H1 (cell line): ENCODE measurements at regions not wholly inside any gene's neighbourhood (a gene's known extent, or its start where the extent isn't known, plus 50 kb on each side); places are given as distances from the start of the nearest gene placed in this dataset.

Experiments used
- CTCF ChIA-PET: fragments of 300-600 bp; sonication (Branson Sonifier 250); formaldehyde crosslinking; loops from one replicate; lab custom pipeline; 2021; ENCODE audit not compliant: partially characterized antibody; lab: Charles Lee
- POLR2A ChIA-PET: fragments of 300-600 bp; sonication (Branson Sonifier 250); formaldehyde crosslinking; loops from one replicate; lab custom pipeline; 2021; ENCODE audit warnings: inconsistent platforms; ENCODE audit not compliant: partially characterized antibody; lab: Charles Lee
- DNase-seq, 2 experiments: peaks; one replicate each; pipeline versions ENCODE4 v3.0.0 to v3.0.0-alpha.2; 2010 to 2022; ENCODE audit warnings: low spot score in 2 of 2, low read depth in 1 of 2, mixed read lengths in 1 of 2
- FAIRE-seq: peaks from 2 replicates; lab custom pipeline; 2011; peaks lifted over from hg19 to GRCh38; lab: Jason Lieb, UNC
- H2AFZ ChIP-seq: 2 replicates; pipeline ENCODE4 v1.8.1; 2012; ENCODE audit warnings: low read length, inconsistent platforms
- H2AK5ac ChIP-seq: 2 replicates; pipeline ENCODE4 v1.6.1; 2013; ENCODE audit warnings: low read depth, low read length
- H2BK120ac ChIP-seq: replicated peaks from 2 replicates; pipeline ENCODE3; 2013; ENCODE audit warnings: low read depth, low read length, inconsistent platforms
- H2BK12ac ChIP-seq: 2 replicates; pipeline ENCODE4 v1.6.1; 2013; ENCODE audit warnings: low read depth, low read length
- H2BK15ac ChIP-seq: 2 replicates; pipeline ENCODE4 v1.6.1; 2013; ENCODE audit warnings: low read length
- H2BK20ac ChIP-seq: 2 replicates; pipeline ENCODE4 v1.6.1; 2013; ENCODE audit warnings: low read length
- H2BK5ac ChIP-seq: 2 replicates; pipeline ENCODE4 v1.6.1; 2013; ENCODE audit warnings: low read depth, low read length
- H3K14ac ChIP-seq: 2 replicates; pipeline ENCODE4 v1.6.1; 2013; ENCODE audit warnings: inconsistent platforms; ENCODE audit not compliant: insufficient read length
- H3K18ac ChIP-seq: 2 replicates; pipeline ENCODE4 v1.6.1; 2013; ENCODE audit warnings: low read length; ENCODE audit errors: extremely low read depth
- H3K23ac ChIP-seq: 2 replicates; pipeline ENCODE4 v1.6.1; 2013; ENCODE audit warnings: inconsistent platforms; ENCODE audit not compliant: insufficient read length
- H3K23me2 ChIP-seq: 2 replicates; pipeline ENCODE4 v1.6.1; 2013; ENCODE audit warnings: low read depth, low read length
- H3K27ac ChIP-seq: 2 replicates; pipeline ENCODE4 v1.6.1; 2011; ENCODE audit warnings: low read depth, low read length, inconsistent platforms
- H3K27me3 ChIP-seq, 4 experiments: replicated peaks in 1 of 4; 1 replicate in 1 of 4; 2 replicates in 3 of 4; pipeline versions ENCODE4 v1.6.1 to v1.8.1; 2011 to 2013; ENCODE audit warnings: low read length in 3 of 4, mild to moderate bottlenecking in 3 of 4, inconsistent platforms in 2 of 4, mixed read lengths in 2 of 4, moderate library complexity in 1 of 4; ENCODE audit not compliant: control insufficient read depth in 3 of 4, insufficient read depth in 3 of 4; ENCODE audit errors: extremely low read depth in 1 of 4
- H3K36me3 ChIP-seq, 4 experiments: 2 replicates each; pipeline versions ENCODE4 v1.6.1 to v1.8.1; 2011 to 2013; ENCODE audit warnings: mild to moderate bottlenecking in 4 of 4, low read length in 3 of 4, moderate library complexity in 2 of 4, control low read depth in 1 of 4, inconsistent platforms in 1 of 4; ENCODE audit not compliant: insufficient read depth in 4 of 4, control insufficient read depth in 2 of 4
- H3K4ac ChIP-seq: replicated peaks from 2 replicates; pipeline ENCODE3; 2013; ENCODE audit warnings: low read length, low read depth, mixed read lengths, inconsistent platforms; ENCODE audit not compliant: insufficient read length
- H3K4me1 ChIP-seq, 4 experiments: replicated peaks in 1 of 4; 1 replicate in 1 of 4; 2 replicates in 3 of 4; pipeline versions ENCODE4 v1.6.1 to v1.8.1; 2011 to 2013; ENCODE audit warnings: low read length in 3 of 4, inconsistent platforms in 2 of 4, mixed read lengths in 1 of 4; ENCODE audit not compliant: insufficient read depth in 4 of 4, control insufficient read depth in 3 of 4
- H3K4me2 ChIP-seq, 2 experiments: 2 replicates each; pipeline versions ENCODE4 v1.6.1 to v1.8.1; 2011 to 2013; ENCODE audit warnings: low read depth in 2 of 2, low read length in 2 of 2, control low read depth in 1 of 2, inconsistent platforms in 1 of 2, mild to moderate bottlenecking in 1 of 2; ENCODE audit not compliant: insufficient read depth in 1 of 2
- H3K4me3 ChIP-seq, 4 experiments: fragments of 200-600, 300-600 bp in 1 of 4; sonication (generic), shearing (Covaris generic), sonication (Bioruptor Twin) in 1 of 4; 2 replicates each; pipeline versions ENCODE4 v1.5.1 to v1.8.1; 2011 to 2016; ENCODE audit warnings: low read length in 4 of 4, low read depth in 3 of 4, control low read depth in 2 of 4, inconsistent platforms in 2 of 4, mild to moderate bottlenecking in 2 of 4, mixed read lengths in 1 of 4, moderate library complexity in 1 of 4; ENCODE audit not compliant: insufficient read depth in 2 of 4; ENCODE audit errors: extremely low read depth in 1 of 4
- H3K56ac ChIP-seq: replicated peaks from 2 replicates; pipeline ENCODE3; 2013; ENCODE audit warnings: low read depth, mild to moderate bottlenecking, mixed read lengths, low read length, inconsistent platforms; ENCODE audit not compliant: insufficient read length
- H3K79me1 ChIP-seq: 2 replicates; pipeline ENCODE4 v1.6.1; 2013; ENCODE audit warnings: low read depth, low read length, control low read depth
- H3K79me2 ChIP-seq, 2 experiments: 2 replicates each; pipeline versions ENCODE4 v1.6.1 to v1.8.1; 2012 to 2013; ENCODE audit warnings: low read length in 2 of 2, mild to moderate bottlenecking in 2 of 2, inconsistent platforms in 1 of 2; ENCODE audit not compliant: insufficient read depth in 2 of 2, control insufficient read depth in 1 of 2
- H3K9ac ChIP-seq, 4 experiments: replicated peaks in 1 of 4; 1 replicate in 1 of 4; 2 replicates in 3 of 4; pipeline versions ENCODE4 v1.6.1 to v1.8.1; 2011 to 2013; ENCODE audit warnings: low read depth in 3 of 4, low read length in 3 of 4, control low read depth in 2 of 4, mild to moderate bottlenecking in 2 of 4, moderate library complexity in 2 of 4, inconsistent platforms in 1 of 4; ENCODE audit errors: extremely low read depth in 1 of 4
- H3K9me3 ChIP-seq, 2 experiments: 2 replicates each; pipeline versions ENCODE4 v1.6.1 to v1.8.1; 2012 to 2013; ENCODE audit warnings: mild to moderate bottlenecking in 2 of 2, moderate library complexity in 2 of 2, control low read depth in 1 of 2, inconsistent platforms in 1 of 2, low read depth in 1 of 2, low read length in 1 of 2, mixed read lengths in 1 of 2; ENCODE audit not compliant: insufficient read depth in 2 of 2
- H4K20me1 ChIP-seq, 2 experiments: replicated peaks in 1 of 2; 2 replicates each; pipeline versions ENCODE3 to v1.8.1; 2011 to 2013; ENCODE audit warnings: inconsistent platforms in 2 of 2, low read length in 2 of 2, mild to moderate bottlenecking in 1 of 2; ENCODE audit not compliant: insufficient read depth in 2 of 2, control insufficient read depth in 1 of 2
- H4K5ac ChIP-seq: 2 replicates; pipeline ENCODE4 v1.6.1; 2013; ENCODE audit warnings: low read length, low read depth, mixed read lengths, inconsistent platforms; ENCODE audit not compliant: insufficient read length
- H4K8ac ChIP-seq: 2 replicates; pipeline ENCODE4 v1.8.0; 2013; ENCODE audit warnings: mild to moderate bottlenecking, moderate library complexity, low read length, inconsistent platforms; ENCODE audit not compliant: insufficient read depth; ENCODE audit errors: extremely low read depth
- H4K91ac ChIP-seq: replicated peaks from 2 replicates; pipeline ENCODE3; 2013; ENCODE audit warnings: low read length, mixed read lengths, inconsistent platforms; ENCODE audit not compliant: insufficient read length
- CEBPB ChIP-seq: IDR thresholded peaks from 2 replicates; pipeline ENCODE4 v1.6.1; 2012; ENCODE audit warnings: low read depth, low read length
- CHD1 ChIP-seq: IDR thresholded peaks from 2 replicates; pipeline ENCODE4 v1.6.1; 2012; ENCODE audit warnings: low read depth, low read length, improper control_type of control experiment
- CREB1 ChIP-seq: IDR thresholded peaks from 2 replicates; pipeline ENCODE4 v1.6.1; 2012; ENCODE audit warnings: inconsistent platforms
- EGR1 ChIP-seq: IDR thresholded peaks from 2 replicates; pipeline ENCODE4 v1.6.1; 2011; ENCODE audit warnings: low read depth, low read length, borderline replicate concordance
- RAD21 ChIP-seq, 2 experiments: IDR thresholded peaks in 1 of 2; conservative IDR thresholded peaks in 1 of 2; 2 replicates each; pipeline ENCODE4 v1.6.1; 2011; ENCODE audit warnings: low read depth in 2 of 2, low read length in 2 of 2, improper control_type of control experiment in 1 of 2, inconsistent platforms in 1 of 2, mild to moderate bottlenecking in 1 of 2, moderate library complexity in 1 of 2
- SIN3A ChIP-seq, 2 experiments: IDR thresholded peaks in 1 of 2; conservative IDR thresholded peaks in 1 of 2; 2 replicates each; pipeline ENCODE4 v1.6.1; 2011 to 2012; ENCODE audit warnings: low read length in 2 of 2, improper control_type of control experiment in 1 of 2, low read depth in 1 of 2, mild to moderate bottlenecking in 1 of 2
- SIRT6 ChIP-seq: IDR thresholded peaks from one replicate; pipeline ENCODE4 v1.7.1; 2012; ENCODE audit warnings: low read length, inconsistent platforms
- SP1 ChIP-seq: IDR thresholded peaks from 2 replicates; pipeline ENCODE4 v1.6.1; 2011; ENCODE audit warnings: low read depth, low read length
- TAF1 ChIP-seq: IDR thresholded peaks from 2 replicates; pipeline ENCODE4 v1.6.1; 2011; ENCODE audit warnings: mild to moderate bottlenecking, low read depth, low read length
- WGBS, 2 experiments: shearing (Covaris generic) in 1 of 2; methylation state at CpG; one replicate each; pipeline versions ENCODE4 v1.1.6 to v1.1.7; 2013 to 2015; ENCODE audit warnings: low lambda C conversion rate in 2 of 2, mixed read lengths in 2 of 2, inconsistent platforms in 1 of 2, low coverage in 1 of 2, missing lambda C conversion rate in 1 of 2; ENCODE audit not compliant: insufficient replicate concordance in 2 of 2, insufficient coverage in 1 of 2, insufficient read length in 1 of 2; ENCODE audit errors: extremely low coverage in 1 of 2, missing lambda C conversion rate in 1 of 2; 5-methylcytosine and 5-hydroxymethylcytosine counted together
- TF ChIP-seq, protein P1 (sequence below), 3 experiments: IDR thresholded peaks; 1 replicate in 2 of 3; 2 replicates in 1 of 3; pipeline versions ENCODE4 v1.5.1 to v1.6.1; 2011; ENCODE audit warnings: low read length in 3 of 3, mild to moderate bottlenecking in 3 of 3, inconsistent platforms in 2 of 3, low read depth in 1 of 3, moderate library complexity in 1 of 3; ENCODE audit not compliant: insufficient read depth in 1 of 3; ENCODE audit errors: control extremely low read depth in 1 of 3

DNA sequence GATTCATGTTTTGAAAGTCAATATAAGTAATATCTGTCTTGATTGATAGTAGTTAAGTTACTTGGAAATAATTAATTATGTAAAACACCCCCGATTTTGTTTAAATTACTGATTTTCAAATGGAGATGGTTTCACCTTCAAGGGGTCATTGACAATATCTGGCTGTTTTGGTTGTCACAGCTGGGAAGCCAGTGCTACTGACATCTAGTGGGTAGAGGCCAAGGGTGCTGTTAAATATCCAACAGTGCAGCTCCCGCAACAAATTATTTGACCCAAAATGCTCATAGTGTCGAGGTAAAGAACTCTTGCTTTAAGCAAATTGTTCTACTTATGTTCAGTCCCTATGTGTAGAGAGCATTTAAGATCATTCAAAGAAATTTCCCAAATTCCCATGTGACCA lies 50.6 kb upstream of the PCDH20 start:
- peak; percentile 50 for FAIRE-seq
- Histone ChIP-seq H3K23me2 (no peaks in the 10 kb centered on the region), H3K36me3 (no peaks in the 10 kb centered on the region), H3K14ac (no peak overlapping the region), H3K27ac (no peak overlapping the region), H4K5ac (no peak overlapping the region), H2BK5ac (no peak overlapping the region), H2BK20ac (no peak overlapping the region), H2BK12ac (no peak overlapping the region), H3K27me3 (no peaks in the 10 kb centered on the region), H3K23ac (no peak overlapping the region), H2BK15ac (no peak overlapping the region), H3K79me2 (no peaks in the 10 kb centered on the region), H2BK120ac (no peak overlapping the region), H4K8ac (no peak overlapping the region), H2AFZ (no peak overlapping the region), H3K4me1 (no peaks in the 10 kb centered on the region), H3K56ac (no peak overlapping the region), H2AK5ac (no peak overlapping the region), H3K9ac (no peak overlapping the region), H3K18ac (no peak overlapping the region), H3K9me3 (no peaks in the 10 kb centered on the region), H4K91ac (no peak overlapping the region), H3K4ac (no peak overlapping the region), H3K4me2 (no peak overlapping the region), H3K79me1 (no peaks in the 10 kb centered on the region), H3K4me3 (no peak overlapping the region), H4K20me1 (no peaks in the 10 kb centered on the region)
- TF ChIP-seq, protein P1, sequence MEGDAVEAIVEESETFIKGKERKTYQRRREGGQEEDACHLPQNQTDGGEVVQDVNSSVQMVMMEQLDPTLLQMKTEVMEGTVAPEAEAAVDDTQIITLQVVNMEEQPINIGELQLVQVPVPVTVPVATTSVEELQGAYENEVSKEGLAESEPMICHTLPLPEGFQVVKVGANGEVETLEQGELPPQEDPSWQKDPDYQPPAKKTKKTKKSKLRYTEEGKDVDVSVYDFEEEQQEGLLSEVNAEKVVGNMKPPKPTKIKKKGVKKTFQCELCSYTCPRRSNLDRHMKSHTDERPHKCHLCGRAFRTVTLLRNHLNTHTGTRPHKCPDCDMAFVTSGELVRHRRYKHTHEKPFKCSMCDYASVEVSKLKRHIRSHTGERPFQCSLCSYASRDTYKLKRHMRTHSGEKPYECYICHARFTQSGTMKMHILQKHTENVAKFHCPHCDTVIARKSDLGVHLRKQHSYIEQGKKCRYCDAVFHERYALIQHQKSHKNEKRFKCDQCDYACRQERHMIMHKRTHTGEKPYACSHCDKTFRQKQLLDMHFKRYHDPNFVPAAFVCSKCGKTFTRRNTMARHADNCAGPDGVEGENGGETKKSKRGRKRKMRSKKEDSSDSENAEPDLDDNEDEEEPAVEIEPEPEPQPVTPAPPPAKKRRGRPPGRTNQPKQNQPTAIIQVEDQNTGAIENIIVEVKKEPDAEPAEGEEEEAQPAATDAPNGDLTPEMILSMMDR (IDR thresholded peaks at IDR 0.05; ENCODE audit: control extremely low read depth in 1 of 3, insufficient read depth in 1 of 3, low read depth in 1 of 3, low read length in 3 of 3): peak; percentile 38 to 67 (median 53)
- TF ChIP-seq CEBPB: no peak
- TF ChIP-seq SIN3A (conservative IDR thresholded peaks at IDR 0.05 in 1 of 2, IDR thresholded peaks at IDR 0.05 in 1 of 2; ENCODE audit: low read depth in 1 of 2, low read length in 2 of 2): no peak
- TF ChIP-seq RAD21 (IDR thresholded peaks at IDR 0.05 in 1 of 2, conservative IDR thresholded peaks at IDR 0.05 in 1 of 2; ENCODE audit: low read depth in 2 of 2, low read length in 2 of 2): peak; percentile 59 to 69
- TF ChIP-seq SP1: no peak
- TF ChIP-seq EGR1: no peak
- no peak for TF ChIP-seq SIRT6
- TF ChIP-seq CHD1: no peak
- no peak for TF ChIP-seq CREB1
- TF ChIP-seq TAF1: no peak
- ChIA-PET POLR2A (no interaction called here), CTCF (interaction anchor here (0.7 to 1.4 kb wide), 3 partner anchors 20 to 824 kb away, joined by 3 to 6 read pairs (median 3); no protein-coding TSS in a partner anchor)
- peak in 1 of 2 experiments; percentile 1 for DNase-seq
- 71% methylated on average over 3 of the region's 3 CpGs; no CpG with 5 or more reads in 1 of the 2 experiments for WGBS, 2 experiments
